ENCODE measurements at regions not wholly inside any gene's neighbourhood (a gene's known extent, or its start where the extent isn't known, plus 50 kb on each side); places are given as distances from the start of the nearest gene placed in this dataset.

- Histone ChIP-seq H3K27ac (replicated peaks in 1 of 4) (no peak overlapping the region), H3K4me1 (peaks cover 0 to 12% (median 0%) of the 10 kb centered on the region in 4 donors), H3K27me3 (no peaks in the 10 kb centered on the region), H3K36me3 (no peaks in the 10 kb centered on the region), H3K9me3 (no peaks in the 10 kb centered on the region), H3K4me3 (no peak overlapping the region)
- WGBS = 84% methylated on average over 5 of the region's 5 CpGs
- intact Hi-C loops (cut with DNase I) = no loop called here
- TF ChIP-seq CTCF (IDR thresholded peaks at IDR 0.05) (no peak), POLR2A (IDR thresholded peaks at IDR 0.05; ENCODE audit: low read depth) (no peak), POLR2AphosphoS5 (IDR thresholded peaks at IDR 0.05) (no peak), EP300 (IDR thresholded peaks at IDR 0.05) (no peak)
- no peak for DNase-seq (ENCODE audit: extremely low spot score)
These were observed 435.0 kb upstream of the SMIM21 start for GRCh38 chr18:75862458-75862857.

- 83% methylated on average over 7 of the region's 7 CpGs for WGBS
- no peak for TF ChIP-seq CTCF (IDR thresholded peaks at IDR 0.05)
- TF ChIP-seq EP300 (IDR thresholded peaks at IDR 0.05) = no peak
- TF ChIP-seq POLR2A (IDR thresholded peaks at IDR 0.05; ENCODE audit: low read depth) = no peak
- TF ChIP-seq POLR2AphosphoS5 (IDR thresholded peaks at IDR 0.05) = no peak
- DNase-seq (ENCODE audit: extremely low spot score) = no peak
- H3K36me3 ChIP-seq = no peaks in the 10 kb centered on the region
- H3K27ac ChIP-seq (replicated peaks in 1 of 4) = no peak overlapping the region
- H3K9me3 ChIP-seq = no peaks in the 10 kb centered on the region
- H3K4me1 ChIP-seq = no peaks in the 10 kb centered on the region
- intact Hi-C loops (cut with DNase I) = no loop called here
- no peaks in the 10 kb centered on the region for H3K27me3 ChIP-seq
- no peak overlapping the region for H3K4me3 ChIP-seq
These were observed 432.7 kb upstream of the SMIM21 start for GRCh38 chr18:75860166-75860565.

DNA sequence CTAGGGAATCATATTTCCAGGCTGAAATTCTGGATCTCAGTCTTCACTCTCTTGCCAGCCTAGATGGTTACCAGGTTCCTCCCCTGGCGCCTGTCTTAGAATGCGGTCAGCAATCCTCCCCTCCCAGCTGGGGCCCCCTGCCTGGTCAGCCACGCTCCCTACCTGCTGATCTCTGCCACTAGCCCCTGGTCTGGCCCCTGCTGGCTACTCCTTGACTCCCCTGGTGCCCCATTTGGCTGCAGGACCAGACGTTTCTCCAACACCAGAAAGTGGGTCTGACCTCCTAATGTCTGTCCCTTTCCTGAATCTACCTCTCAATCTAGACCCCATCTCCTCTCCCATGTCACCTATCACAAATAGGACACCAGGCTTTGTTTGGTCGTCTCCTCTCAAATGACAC, 432.0 kb upstream of the SMIM21 start:
- TF ChIP-seq POLR2AphosphoS5 (IDR thresholded peaks at IDR 0.05) (no peak), POLR2A (IDR thresholded peaks at IDR 0.05; ENCODE audit: low read depth) (no peak), EP300 (IDR thresholded peaks at IDR 0.05) (no peak), CTCF (IDR thresholded peaks at IDR 0.05) (no peak)
- Histone ChIP-seq H3K4me3 (no peak overlapping the region), H3K4me1 (no peaks in the 10 kb centered on the region), H3K36me3 (no peaks in the 10 kb centered on the region), H3K27ac (replicated peaks in 1 of 4) (no peak overlapping the region), H3K9me3 (no peaks in the 10 kb centered on the region), H3K27me3 (no peaks in the 10 kb centered on the region)
- intact Hi-C loops (cut with DNase I) = no loop called here
- peak; percentile 39 for DNase-seq (ENCODE audit: extremely low spot score)
- 86% methylated on average over 5 of the region's 5 CpGs for WGBS

DNA sequence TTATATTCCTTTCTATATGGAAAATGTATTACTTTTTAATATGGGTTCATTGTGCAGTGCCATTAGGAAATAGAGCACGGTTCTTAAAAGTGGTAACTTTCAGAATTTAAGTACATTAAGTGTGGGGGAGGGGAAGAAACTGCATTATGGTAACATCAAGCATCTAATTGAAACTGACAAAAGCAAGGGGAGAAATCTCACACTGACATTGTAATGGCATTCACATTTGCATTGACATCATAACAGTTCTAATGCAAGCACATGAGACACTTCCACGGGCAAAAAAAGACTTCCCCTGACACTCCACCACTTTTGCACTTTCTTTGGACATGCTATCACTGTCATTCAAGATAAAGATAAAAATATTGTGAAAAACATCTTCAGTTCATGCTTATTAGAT, 431.3 kb upstream of the SMIM21 start:
- 73% methylated on average over 2 of the region's 2 CpGs for WGBS
- no peak for TF ChIP-seq POLR2A (IDR thresholded peaks at IDR 0.05; ENCODE audit: low read depth)
- no peak for TF ChIP-seq CTCF (IDR thresholded peaks at IDR 0.05)
- TF ChIP-seq EP300 (IDR thresholded peaks at IDR 0.05) = no peak
- TF ChIP-seq POLR2AphosphoS5 (IDR thresholded peaks at IDR 0.05) = no peak
- Histone ChIP-seq H3K4me3 (no peak overlapping the region), H3K36me3 (no peaks in the 10 kb centered on the region), H3K27ac (replicated peaks in 1 of 4) (no peak overlapping the region), H3K9me3 (no peaks in the 10 kb centered on the region), H3K27me3 (no peaks in the 10 kb centered on the region), H3K4me1 (no peaks in the 10 kb centered on the region)
- DNase-seq (ENCODE audit: extremely low spot score) = no peak
- intact Hi-C loops (cut with DNase I) = no loop called here

GRCh38 chr18:75857558-75857957, 430.1 kb upstream of the SMIM21 start:
- Histone ChIP-seq H3K36me3 (no peaks in the 10 kb centered on the region), H3K27me3 (no peaks in the 10 kb centered on the region), H3K4me3 (no peak overlapping the region), H3K4me1 (no peaks in the 10 kb centered on the region), H3K9me3 (no peaks in the 10 kb centered on the region), H3K27ac (replicated peaks in 1 of 4) (no peak overlapping the region)
- 59% methylated on average over 6 of the region's 6 CpGs for WGBS
- intact Hi-C loops (cut with DNase I) = no loop called here
- TF ChIP-seq EP300 (IDR thresholded peaks at IDR 0.05) (no peak), CTCF (IDR thresholded peaks at IDR 0.05) (no peak), POLR2AphosphoS5 (IDR thresholded peaks at IDR 0.05) (no peak), POLR2A (IDR thresholded peaks at IDR 0.05; ENCODE audit: low read depth) (no peak)
- no peak for DNase-seq (ENCODE audit: extremely low spot score)
